K562 (cell line): ENCODE measurements at regions not wholly inside any gene's neighbourhood (a gene's known extent, or its start where the extent isn't known, plus 50 kb on each side); places are given as distances from the start of the nearest gene placed in this dataset.

Experiments used
- ATF7 ChIP-seq: fragments of 450-650 bp; IDR thresholded peaks from 2 replicates; pipeline ENCODE4 v1.7.1; 2014; ENCODE audit warnings: mild to moderate bottlenecking, moderate library complexity
- CBFB ChIP-seq: sonication (generic); formaldehyde crosslinking; IDR thresholded peaks from 2 replicates; pipeline ENCODE4 v1.4.0; 2020; ENCODE audit warnings: mild to moderate bottlenecking, missing genetic modification reagents
- KAT2B ChIP-seq: IDR thresholded peaks from one replicate; pipeline ENCODE4 v1.6.1; 2012; ENCODE audit warnings: low read depth, mild to moderate bottlenecking, control low read depth, inconsistent platforms, low read length, moderate library complexity
- KAT8 ChIP-seq: fragments of 450-650 bp; IDR thresholded peaks from 2 replicates; pipeline ENCODE4 v1.6.1; 2016; ENCODE audit warnings: low read depth, mild to moderate bottlenecking
- MTA3 ChIP-seq: fragments of 450-650 bp; formaldehyde crosslinking; IDR thresholded peaks from 2 replicates; pipeline ENCODE4 v1.6.1; 2017; ENCODE audit warnings: mild to moderate bottlenecking, borderline replicate concordance
- RAD51 ChIP-seq: fragments of 450-650 bp; IDR thresholded peaks from 2 replicates; pipeline ENCODE4 v1.7.1; 2016; ENCODE audit warnings: low read depth, mild to moderate bottlenecking, borderline replicate concordance
- SNRNP70 ChIP-seq: fragments of 200-400 bp; formaldehyde crosslinking; optimal IDR thresholded peaks from 2 replicates; pipeline ENCODE3; 2017; ENCODE audit warnings: low read depth, low read length
- TBP ChIP-seq: optimal IDR thresholded peaks from 2 replicates; pipeline ENCODE3; 2011; ENCODE audit warnings: low read depth, low read length, improper control_type of control experiment
- ZNF589 ChIP-seq: fragments of 200-800 bp; sonication (Bioruptor generic); IDR thresholded peaks from 2 replicates; pipeline ENCODE4 v1.6.1; 2016; ENCODE audit warnings: low read depth, missing genetic modification characterization, missing compliant biosample characterization
- TF ChIP-seq, protein P1 (sequence below): fragments of 450-650 bp; formaldehyde crosslinking; IDR thresholded peaks from 2 replicates; pipeline ENCODE4 v1.4.0; 2022; ENCODE audit warnings: missing genetic modification characterization

DNA sequence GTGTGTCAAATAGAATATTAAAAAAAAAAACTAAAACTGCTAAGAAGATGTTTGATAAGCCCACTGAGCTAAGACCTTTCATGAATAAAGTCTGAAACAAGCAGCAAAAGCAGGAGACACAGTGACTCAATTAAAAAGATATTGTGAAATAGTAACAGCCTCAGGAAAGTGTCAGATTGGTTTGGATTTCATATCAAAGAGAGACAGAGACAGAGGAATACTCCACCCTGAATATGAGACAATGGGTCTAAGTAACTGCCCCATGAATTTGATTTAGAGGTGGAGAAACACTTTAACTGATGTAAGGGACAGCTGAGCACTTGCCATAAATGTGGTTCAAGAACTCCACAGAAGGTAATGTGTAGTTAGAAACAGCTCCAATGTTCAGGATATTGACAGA, 277.9 kb upstream of the FOXG1 start:
- TF ChIP-seq ATF7 (no peak), CBFB (CRISPR knock-in tag) (no peak), SNRNP70 (no peak), KAT2B (no peak), ZNF589 (CRISPR knock-in tag) (no peak), MTA3 (no peak), KAT8 (no peak), RAD51 (no peak), TBP (no peak)
- TF ChIP-seq, protein P1, sequence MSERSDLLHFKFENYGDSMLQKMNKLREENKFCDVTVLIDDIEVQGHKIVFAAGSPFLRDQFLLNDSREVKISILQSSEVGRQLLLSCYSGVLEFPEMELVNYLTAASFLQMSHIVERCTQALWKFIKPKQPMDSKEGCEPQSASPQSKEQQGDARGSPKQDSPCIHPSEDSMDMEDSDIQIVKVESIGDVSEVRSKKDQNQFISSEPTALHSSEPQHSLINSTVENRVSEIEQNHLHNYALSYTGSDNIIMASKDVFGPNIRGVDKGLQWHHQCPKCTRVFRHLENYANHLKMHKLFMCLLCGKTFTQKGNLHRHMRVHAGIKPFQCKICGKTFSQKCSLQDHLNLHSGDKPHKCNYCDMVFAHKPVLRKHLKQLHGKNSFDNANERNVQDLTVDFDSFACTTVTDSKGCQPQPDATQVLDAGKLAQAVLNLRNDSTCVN (CRISPR knock-in tag) = no peak
